Activated naive CD4-positive, alpha-beta T cell treated with anti-CD3 and anti-CD28 coated beads, Interleukin-2, amount 50 U/mL, for 24 hours (primary cell): ENCODE measurements at regions not wholly inside any gene's neighbourhood (a gene's known extent, or its start where the extent isn't known, plus 50 kb on each side); places are given as distances from the start of the nearest gene placed in this dataset.
A peak's percentile ranks its signal among the peaks of the same experiment; 100 is the strongest.

ENCODE experiments used
- H3K27ac Mint-ChIP-seq: one replicate; pipeline ENCODE4 v1.8.0; 2021; ENCODE audit warnings: mild to moderate bottlenecking, mixed read lengths
- H3K27me3 Mint-ChIP-seq: one replicate; pipeline ENCODE4 v1.8.0; 2021; ENCODE audit warnings: mixed read lengths
- H3K36me3 Mint-ChIP-seq: one replicate; pipeline ENCODE4 v1.8.0; 2021; ENCODE audit warnings: mixed read lengths
- H3K4me1 Mint-ChIP-seq: one replicate; pipeline ENCODE4 v1.8.0; 2021; ENCODE audit warnings: mixed read lengths
- H3K4me3 Mint-ChIP-seq: one replicate; pipeline ENCODE4 v1.8.0; 2021; ENCODE audit warnings: mild to moderate bottlenecking, mixed read lengths
- H3K9me3 Mint-ChIP-seq: one replicate; pipeline ENCODE4 v1.8.0; 2021; ENCODE audit warnings: mixed read lengths

DNA sequence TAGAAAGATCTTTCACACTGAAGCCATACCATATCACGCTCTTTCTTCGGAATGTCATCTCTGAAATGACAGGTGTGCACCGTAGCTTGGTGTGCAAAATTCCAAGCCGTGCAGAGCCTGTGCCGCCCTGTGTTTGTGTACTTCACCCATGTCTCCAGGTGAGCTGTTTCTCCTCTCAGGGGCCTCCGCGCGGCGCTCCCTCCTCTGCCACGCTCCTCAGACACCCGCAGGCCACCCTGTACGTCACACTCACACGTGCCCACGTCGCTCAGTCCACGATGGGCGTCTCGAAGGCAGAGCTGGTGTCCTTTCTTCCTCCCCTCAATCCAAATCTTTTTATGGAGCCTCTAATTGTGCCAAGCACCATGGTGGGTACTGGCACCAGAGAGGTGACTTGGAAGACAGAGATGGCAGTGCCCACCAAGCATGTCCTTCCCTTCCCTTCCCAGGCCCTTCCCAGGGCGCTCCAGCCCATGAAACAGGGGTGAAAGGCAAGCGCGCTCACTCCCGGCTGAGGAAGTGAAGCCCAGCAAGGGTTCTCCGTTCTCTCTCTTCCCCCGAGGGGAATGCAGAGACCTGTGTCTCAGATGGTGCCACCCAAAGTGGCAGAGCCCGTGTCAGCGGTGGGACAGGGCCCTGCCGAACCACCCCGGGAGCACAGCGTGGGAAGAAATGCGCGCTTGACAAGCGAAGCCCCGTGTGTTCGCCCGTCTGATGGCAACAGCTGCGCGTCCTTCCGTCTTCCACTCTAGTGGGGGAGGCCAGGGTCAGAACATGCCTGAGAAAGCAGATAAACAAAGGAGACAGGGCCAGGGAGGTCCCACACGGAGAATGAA lies 292.5 kb upstream of the SHH start:
- Mint-ChIP-seq H3K27ac (peak overlapping the region; percentile 10), H3K9me3 (no peaks in the 10 kb centered on the region), H3K4me1 (no peaks in the 10 kb centered on the region), H3K27me3 (no peaks in the 10 kb centered on the region), H3K36me3 (no peaks in the 10 kb centered on the region), H3K4me3 (no peak overlapping the region)

DNA sequence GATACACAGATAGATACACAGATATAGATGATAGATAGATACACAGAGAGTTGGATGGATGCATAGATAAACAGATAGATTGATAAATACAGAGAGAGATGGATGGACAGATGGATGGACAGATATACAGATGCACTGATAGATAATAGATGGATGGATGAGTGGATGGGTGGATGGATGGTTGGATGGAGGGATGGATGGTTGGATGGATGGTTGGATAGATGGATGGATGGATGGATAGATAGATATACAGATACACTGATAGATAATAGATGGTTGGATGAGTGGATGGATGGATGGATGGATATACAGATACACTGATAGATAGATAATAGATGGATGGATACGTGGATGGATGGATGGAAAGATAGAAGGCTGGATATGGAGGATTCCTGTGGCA lies 290.0 kb upstream of the SHH start:
- Mint-ChIP-seq H3K27me3 (no peaks in the 10 kb centered on the region), H3K27ac (no peak overlapping the region), H3K36me3 (no peaks in the 10 kb centered on the region), H3K9me3 (no peaks in the 10 kb centered on the region), H3K4me3 (no peak overlapping the region), H3K4me1 (no peaks in the 10 kb centered on the region)

DNA sequence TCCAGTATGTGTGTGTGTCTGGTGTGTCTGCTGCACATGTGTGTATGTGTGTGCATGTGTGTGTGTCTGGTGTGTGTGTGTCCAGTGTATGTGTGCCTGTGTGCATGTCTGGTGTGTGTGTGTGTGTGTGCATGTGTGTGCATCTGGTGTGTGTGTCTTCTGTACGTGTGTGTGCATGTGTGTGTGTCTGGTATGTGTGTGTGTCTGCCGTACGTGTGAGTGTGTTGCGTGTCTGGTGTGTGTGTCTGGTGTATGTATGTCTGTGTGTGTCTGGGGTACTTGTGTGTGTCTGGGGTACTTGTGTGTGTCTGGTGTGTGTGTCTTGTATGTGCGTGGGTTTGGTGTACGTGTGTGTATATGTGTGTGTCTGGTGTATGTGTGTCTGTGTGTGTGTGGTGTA lies 289.1 kb upstream of the SHH start:
- no peak overlapping the region for H3K27ac Mint-ChIP-seq
- H3K4me3 Mint-ChIP-seq, result no peak overlapping the region
- H3K27me3 Mint-ChIP-seq, result peaks cover 2% of the 10 kb centered on the region
- no peaks in the 10 kb centered on the region for H3K9me3 Mint-ChIP-seq
- no peaks in the 10 kb centered on the region for H3K36me3 Mint-ChIP-seq
- H3K4me1 Mint-ChIP-seq, result peaks cover 7% of the 10 kb centered on the region

DNA sequence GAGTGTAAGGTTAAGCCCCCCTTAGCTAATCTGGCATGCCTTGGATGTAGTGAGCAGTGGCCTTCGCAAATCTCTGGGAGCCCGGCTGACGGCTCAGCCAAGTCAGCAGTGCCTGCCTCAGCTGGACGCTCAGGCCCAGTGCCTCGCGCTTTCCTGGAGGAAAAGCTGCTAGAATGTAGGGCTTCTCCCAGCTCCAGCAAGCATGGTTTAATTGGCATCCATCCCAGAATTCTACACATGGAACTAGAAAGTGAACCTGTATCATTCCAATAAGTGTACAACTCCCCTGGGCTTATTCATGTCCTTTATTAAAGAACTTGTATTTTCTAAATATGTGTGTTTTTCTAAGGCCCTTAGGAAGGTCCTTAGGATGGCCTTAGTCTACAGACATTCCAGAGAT lies 287.8 kb upstream of the SHH start:
- peaks cover 2% of the 10 kb centered on the region for H3K27me3 Mint-ChIP-seq
- peaks cover 10% of the 10 kb centered on the region for H3K4me1 Mint-ChIP-seq
- H3K4me3 Mint-ChIP-seq, result no peak overlapping the region
- H3K9me3 Mint-ChIP-seq, result no peaks in the 10 kb centered on the region
- H3K36me3 Mint-ChIP-seq, result no peaks in the 10 kb centered on the region
- no peak overlapping the region for H3K27ac Mint-ChIP-seq

DNA sequence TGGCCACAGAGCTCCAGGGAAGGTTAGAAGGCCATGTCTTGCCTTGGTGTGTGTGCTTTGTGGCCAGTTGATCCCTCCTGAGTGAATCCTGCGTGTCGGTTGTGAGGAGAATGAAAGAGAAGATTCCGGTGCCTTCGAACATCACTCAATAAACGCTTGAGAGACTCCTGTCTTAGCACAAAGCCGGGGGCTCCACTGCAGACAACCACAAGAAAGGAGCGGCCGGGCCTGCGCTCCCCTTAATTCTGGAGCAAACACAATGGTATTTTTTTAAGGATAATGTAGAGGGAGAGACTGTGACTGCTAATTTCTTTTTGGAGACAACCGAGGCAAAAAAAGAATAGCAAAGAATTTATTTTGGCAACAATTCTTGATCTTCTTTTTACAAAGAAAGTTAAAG lies 286.8 kb upstream of the SHH start:
- Mint-ChIP-seq H3K4me3 (no peak overlapping the region), H3K27ac (peak overlapping the region; percentile 17), H3K36me3 (no peaks in the 10 kb centered on the region), H3K27me3 (peaks cover 2% of the 10 kb centered on the region), H3K9me3 (no peaks in the 10 kb centered on the region), H3K4me1 (peaks cover 10% of the 10 kb centered on the region)

DNA sequence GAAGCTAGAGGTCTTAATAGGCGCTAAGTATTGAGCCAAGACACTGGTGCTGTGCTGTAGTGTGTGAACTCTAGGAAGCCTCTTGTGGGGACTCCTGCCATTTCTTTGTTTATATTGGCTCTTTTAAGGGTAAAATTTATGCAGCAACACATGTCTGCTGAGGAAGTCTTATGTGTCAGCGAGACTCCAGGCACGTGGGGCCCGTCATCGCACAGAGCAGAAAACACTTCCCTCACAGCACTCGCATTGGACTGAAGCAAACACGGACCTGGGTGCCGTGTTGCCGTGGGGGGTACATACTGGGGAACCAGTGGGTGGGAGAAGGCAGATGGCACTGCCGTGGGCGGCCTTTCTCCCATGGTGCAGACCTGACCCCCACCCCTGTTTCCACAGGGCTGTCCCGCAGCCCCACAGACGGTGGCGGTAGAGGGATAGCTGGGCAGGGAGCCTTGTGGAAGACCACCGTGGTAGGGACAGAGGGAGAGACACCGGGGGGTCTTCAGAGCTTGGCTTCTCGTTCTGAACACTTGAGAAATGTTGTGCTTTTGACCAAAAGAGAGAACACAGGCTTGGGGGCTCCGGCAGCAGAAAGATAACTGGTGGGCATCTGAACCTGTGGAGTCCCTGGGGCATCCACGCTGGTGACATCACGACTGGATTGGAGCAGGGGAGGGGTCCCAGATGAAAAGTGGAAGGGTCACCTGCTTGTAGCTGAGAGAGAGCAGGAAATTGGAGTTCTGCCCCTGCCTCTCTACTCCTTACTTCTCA lies 284.7 kb upstream of the SHH start:
- no peaks in the 10 kb centered on the region for H3K36me3 Mint-ChIP-seq
- H3K4me3 Mint-ChIP-seq, result no peak overlapping the region

DNA sequence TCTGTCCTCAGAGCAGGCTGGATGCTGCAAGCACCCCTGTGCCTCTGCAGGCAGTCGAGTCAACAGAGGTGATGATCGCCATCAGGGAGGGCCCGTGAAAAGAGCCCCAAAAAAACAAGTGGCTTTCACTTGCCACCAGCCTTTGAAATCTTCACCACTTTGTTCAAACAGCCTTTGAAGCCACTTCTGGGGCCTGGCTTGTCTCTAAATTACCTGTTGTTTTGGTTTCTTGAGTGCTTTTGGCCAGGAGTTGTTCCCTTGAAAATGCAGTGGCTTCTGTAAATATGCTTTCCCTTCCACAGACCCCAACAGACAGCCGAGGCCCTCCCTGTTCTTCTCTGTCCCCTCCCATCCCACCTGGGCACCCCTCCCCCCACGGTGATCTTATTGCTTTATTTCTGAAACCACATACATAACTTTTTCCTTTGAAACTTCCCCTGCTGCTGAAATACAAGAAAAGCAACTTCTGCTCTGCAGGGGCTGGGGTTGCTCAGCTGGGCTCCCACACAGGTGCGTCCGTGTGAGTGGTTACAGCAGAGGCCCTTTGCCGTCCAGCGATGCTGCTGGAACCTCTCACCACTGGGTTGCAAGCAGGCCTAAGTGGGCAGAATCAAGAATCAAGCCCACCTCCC lies 283.8 kb upstream of the SHH start:
- H3K27me3 Mint-ChIP-seq, result peaks cover 6% of the 10 kb centered on the region
- no peak overlapping the region for H3K27ac Mint-ChIP-seq
- no peaks in the 10 kb centered on the region for H3K36me3 Mint-ChIP-seq
- H3K4me1 Mint-ChIP-seq, result peaks cover 10% of the 10 kb centered on the region
- peak overlapping the region; percentile 7 for H3K4me3 Mint-ChIP-seq
- H3K9me3 Mint-ChIP-seq, result no peaks in the 10 kb centered on the region

More for the DNA sequence above, 284.7 kb upstream of the SHH start:
- H3K27ac Mint-ChIP-seq, result no peak overlapping the region
- H3K27me3 Mint-ChIP-seq, result peaks cover 6% of the 10 kb centered on the region
- no peaks in the 10 kb centered on the region for H3K9me3 Mint-ChIP-seq
- peaks cover 10% of the 10 kb centered on the region for H3K4me1 Mint-ChIP-seq

DNA sequence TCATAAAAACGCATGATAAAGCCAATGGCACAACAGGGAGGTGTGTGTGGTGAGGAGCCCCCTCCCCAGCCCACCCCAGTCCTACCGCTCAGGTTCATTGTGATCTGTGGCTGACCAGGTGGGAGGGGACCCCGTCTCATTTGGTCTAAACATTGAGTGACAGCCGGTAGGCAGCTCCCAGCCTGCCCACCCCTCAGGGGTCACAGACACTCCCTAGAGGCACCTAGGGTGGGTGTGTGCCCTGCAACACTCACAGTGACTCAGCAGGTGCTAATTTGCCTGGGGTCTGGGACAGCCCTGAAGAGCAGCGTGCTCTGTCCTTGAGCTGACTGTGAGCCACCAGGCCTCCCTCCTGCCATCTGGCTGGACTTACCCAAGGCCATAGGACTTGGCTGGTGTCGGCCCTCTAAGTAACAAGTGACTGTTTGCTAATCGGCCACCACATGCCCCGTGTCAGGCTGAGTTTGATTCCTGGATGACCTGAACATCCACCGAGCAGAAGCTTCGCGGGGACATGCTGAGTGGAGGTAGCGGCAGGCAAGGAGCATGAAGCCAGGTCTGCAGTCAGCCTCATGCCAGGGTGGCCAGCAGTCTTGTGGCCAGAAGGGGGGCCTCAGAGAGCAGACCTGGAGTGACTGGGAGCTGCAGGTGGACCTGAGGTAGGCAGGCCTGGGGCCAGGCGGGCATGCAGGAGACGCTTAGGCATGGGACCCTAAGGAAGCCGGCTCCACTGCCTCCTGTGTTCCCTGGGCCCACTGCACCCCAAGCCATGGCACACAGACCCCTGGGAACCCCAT lies 282.3 kb upstream of the SHH start:
- H3K27ac Mint-ChIP-seq, result no peak overlapping the region
- H3K4me3 Mint-ChIP-seq, result no peak overlapping the region
- no peaks in the 10 kb centered on the region for H3K36me3 Mint-ChIP-seq
- peaks cover 10% of the 10 kb centered on the region for H3K4me1 Mint-ChIP-seq
- no peaks in the 10 kb centered on the region for H3K9me3 Mint-ChIP-seq
- peaks cover 6% of the 10 kb centered on the region for H3K27me3 Mint-ChIP-seq

DNA sequence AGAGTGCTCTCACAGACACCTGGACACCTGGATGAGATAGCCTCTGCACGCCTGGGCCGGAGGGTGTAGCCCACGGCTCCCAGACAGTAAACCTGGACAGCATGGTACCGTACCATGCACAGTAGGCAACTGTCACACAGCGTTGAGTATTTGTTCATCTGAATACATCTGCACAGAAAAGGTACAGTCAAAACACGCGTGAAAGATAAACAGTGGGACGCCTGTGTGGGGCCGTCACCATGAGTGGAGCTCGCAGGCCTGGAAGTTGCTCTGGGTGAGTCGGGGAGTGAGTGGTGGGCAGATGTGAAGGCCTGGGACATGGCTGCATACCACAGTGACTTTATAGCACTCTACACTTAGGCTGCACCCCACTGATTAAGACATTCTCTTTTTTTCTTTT lies 280.0 kb upstream of the SHH start:
- Mint-ChIP-seq H3K36me3 (no peaks in the 10 kb centered on the region), H3K4me1 (peaks cover 10% of the 10 kb centered on the region)

DNA sequence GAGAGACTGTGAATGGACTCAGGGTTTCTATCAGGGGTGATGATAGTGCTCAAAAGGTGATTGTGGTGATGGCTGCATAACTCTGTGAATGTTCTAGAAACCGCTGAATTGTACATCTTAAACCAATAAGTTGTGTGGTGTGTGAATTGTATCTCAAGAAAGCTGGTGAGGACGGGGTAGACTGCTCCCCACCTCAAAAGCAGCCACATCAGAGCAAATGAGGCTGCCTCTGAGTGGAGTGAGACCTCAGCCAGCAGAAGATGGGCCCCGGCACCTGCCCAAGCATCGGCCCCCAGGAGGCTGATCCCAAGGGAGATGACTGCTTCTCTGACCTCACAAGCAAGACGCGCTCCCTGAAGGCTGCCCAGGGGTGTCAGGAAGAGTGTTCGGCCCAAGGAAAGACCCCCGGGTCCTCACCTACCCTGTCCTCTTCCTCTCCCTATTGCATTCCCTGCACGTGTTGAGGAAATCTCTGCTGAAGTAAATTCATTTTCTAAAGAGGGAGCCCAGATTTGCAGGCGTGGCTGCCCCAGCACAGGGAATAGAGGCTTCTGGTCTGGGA lies 279.3 kb upstream of the SHH start:
- no peaks in the 10 kb centered on the region for H3K36me3 Mint-ChIP-seq
- H3K9me3 Mint-ChIP-seq, result no peaks in the 10 kb centered on the region
- peaks cover 6% of the 10 kb centered on the region for H3K27me3 Mint-ChIP-seq
- H3K27ac Mint-ChIP-seq, result no peak overlapping the region
- H3K4me1 Mint-ChIP-seq, result peaks cover 5% of the 10 kb centered on the region
- no peak overlapping the region for H3K4me3 Mint-ChIP-seq

More for the DNA sequence above, 280.0 kb upstream of the SHH start:
- H3K27me3 Mint-ChIP-seq, result peaks cover 6% of the 10 kb centered on the region
- no peaks in the 10 kb centered on the region for H3K9me3 Mint-ChIP-seq
- H3K27ac Mint-ChIP-seq, result no peak overlapping the region
- H3K4me3 Mint-ChIP-seq, result no peak overlapping the region

DNA sequence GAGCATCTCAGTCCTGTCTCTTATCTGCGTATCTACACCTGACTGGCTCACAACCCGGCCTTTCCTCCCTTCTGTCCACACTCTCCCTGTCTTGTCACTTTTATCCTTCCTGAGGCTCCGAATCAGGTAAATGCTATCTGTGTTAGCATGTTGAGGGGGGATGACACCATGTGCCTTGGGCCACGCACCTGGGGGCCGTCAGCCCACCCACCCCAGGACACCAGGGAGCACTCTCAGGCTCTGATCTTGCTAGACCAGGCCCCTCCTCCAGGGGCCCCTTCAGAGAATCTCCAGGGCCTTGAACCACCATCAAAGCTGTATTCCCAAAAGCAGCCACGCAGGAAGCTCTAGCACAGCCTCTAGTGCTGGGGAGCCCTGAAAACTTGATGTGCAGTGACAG lies 278.7 kb upstream of the SHH start:
- Mint-ChIP-seq H3K4me3 (no peak overlapping the region), H3K9me3 (no peaks in the 10 kb centered on the region), H3K27me3 (peaks cover 4% of the 10 kb centered on the region), H3K4me1 (no peaks in the 10 kb centered on the region), H3K27ac (no peak overlapping the region), H3K36me3 (no peaks in the 10 kb centered on the region)

DNA sequence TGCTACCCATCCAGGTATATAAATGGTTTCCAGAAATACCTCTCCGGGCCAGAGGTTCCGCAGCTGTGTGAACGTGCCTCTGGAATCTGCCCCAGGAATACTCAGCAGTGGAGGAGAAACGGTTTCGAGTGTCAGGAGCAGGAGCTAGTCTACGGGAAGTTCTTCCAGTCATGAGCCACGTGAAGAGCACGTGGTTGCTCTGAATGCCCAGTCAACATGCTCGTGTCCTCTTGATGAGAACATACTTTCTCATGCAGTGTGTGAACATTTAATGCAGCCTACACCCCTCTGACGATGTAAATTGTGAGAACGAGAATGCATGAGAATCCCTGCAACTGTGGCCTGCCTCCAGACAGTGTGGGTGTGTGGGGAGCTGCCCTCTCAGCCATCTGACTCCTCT lies 277.0 kb upstream of the SHH start:
- H3K36me3 Mint-ChIP-seq, result no peaks in the 10 kb centered on the region
- H3K9me3 Mint-ChIP-seq, result no peaks in the 10 kb centered on the region
- no peaks in the 10 kb centered on the region for H3K4me1 Mint-ChIP-seq
- no peak overlapping the region for H3K4me3 Mint-ChIP-seq
- H3K27me3 Mint-ChIP-seq, result peaks cover 4% of the 10 kb centered on the region
- H3K27ac Mint-ChIP-seq, result no peak overlapping the region

DNA sequence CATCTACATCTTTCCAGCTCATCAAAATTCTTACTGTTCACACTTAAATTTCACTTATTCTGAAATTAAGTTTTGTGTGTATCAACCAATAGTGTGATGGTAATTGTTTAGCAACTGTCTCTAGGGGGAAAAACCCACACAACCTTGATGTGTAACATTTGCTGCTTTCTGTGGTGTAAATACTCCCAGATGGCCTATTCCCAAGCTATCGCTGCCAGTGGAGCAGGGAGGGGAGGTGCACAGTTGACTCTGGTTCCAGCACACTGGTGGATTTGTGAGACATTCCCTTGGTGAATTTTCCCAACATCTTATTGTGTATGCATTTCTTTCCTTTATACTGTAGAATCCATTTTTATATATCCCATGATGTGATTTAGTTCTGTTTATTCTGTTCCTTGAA lies 275.9 kb upstream of the SHH start:
- Mint-ChIP-seq H3K4me1 (no peaks in the 10 kb centered on the region), H3K27ac (no peak overlapping the region), H3K27me3 (no peaks in the 10 kb centered on the region), H3K4me3 (no peak overlapping the region), H3K36me3 (no peaks in the 10 kb centered on the region), H3K9me3 (no peaks in the 10 kb centered on the region)

DNA sequence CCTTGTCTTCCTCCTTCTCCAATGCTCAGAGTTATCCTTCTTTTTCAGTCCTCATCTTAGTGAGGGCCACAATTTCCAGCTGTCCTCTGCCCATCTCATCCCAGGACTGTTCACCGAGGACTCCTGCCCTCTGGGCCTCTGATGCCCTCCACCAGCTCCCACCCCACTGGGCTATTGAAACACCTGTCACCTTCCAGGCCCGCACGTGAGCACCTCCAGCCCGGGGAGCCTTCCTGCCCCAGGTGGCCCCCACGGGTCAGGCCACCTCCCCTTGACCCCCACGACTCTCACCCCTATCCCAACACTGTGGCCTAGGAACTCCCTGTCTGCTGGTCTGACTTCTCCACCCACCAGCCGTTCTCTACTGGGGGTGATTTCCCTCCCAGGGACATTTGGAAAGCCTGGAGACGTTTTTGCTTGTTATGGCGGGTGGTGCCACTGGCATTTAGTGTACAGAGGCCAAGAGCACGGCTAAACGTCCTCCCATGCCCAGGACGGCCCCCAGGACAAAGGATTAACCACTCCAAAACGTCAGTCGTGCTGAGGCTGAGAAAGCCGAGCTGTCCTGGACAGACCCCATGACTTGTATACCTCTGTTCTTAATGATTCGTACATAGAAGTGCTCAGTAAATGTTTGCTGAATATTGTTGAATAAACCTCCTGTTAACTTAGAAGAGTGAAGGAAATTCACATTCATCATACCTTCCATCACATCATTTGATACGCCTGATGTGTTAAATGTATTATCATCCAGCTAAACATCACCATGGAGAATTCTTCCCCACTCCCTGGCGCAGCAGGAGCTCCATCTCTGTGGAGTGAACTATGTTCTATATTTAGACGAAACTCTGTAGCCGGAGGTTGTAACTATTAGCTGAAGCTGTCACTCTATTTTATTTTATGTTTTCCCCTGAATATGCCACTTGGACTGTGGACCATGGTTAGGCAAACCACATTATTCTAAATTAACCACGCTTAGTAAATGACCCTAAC lies 270.1 kb upstream of the SHH start:
- Mint-ChIP-seq H3K4me1 (no peaks in the 10 kb centered on the region), H3K9me3 (no peaks in the 10 kb centered on the region), H3K27me3 (no peaks in the 10 kb centered on the region), H3K4me3 (no peak overlapping the region), H3K27ac (no peak overlapping the region), H3K36me3 (no peaks in the 10 kb centered on the region)
